HG03175 (cell line): ENCODE measurements at regions not wholly inside any gene's neighbourhood (a gene's known extent, or its start where the extent isn't known, plus 50 kb on each side); places are given as distances from the start of the nearest gene placed in this dataset.

Experiments
- ATAC-seq: cut with Tn5 transposase; IDR thresholded peaks from one replicate; pipeline ENCODE4 v1.9.1; 2021; ENCODE audit warnings: mild to moderate bottlenecking, moderate library complexity; ENCODE audit not compliant: unreplicated experiment

DNA sequence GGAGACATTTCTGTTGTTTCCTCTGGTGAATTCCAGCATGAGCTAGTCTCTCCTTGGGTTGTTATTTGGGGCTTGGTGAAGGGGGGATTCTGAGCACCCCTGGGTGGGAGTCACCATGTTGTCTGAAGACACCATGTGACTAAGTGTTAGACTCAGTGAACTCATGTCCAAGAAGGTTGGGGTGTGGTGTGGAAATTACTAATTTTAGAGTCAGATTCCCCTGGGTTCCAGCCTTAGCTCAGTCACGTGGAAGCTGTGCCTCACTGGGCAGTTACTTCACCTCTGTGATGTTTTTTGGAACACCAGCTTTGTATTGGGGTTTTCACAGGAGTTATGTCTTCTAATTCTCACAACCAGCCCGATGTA, 171.5 kb downstream of the RPLP1 start:
- ATAC-seq: no peak

DNA sequence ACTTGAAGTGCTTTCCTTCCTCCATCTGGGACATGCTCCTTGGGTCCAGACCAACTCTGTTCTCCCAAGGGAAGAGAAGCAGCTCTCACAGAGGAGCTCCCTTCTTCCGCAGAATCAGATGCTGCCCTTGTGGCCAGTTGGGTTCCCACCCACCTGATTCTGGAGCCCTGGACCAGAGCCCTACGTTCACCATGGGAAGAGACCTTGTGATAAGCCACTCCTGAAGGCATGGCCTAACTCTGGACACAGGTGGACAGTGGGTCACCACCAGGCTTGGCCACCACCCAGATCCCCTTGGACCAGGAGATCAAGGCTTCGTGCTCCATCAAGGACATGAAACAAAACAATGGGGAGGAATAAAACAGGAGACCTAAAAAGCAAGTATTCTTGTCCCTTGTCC, 172.2 kb downstream of the RPLP1 start:
- ATAC-seq: no peak

DNA sequence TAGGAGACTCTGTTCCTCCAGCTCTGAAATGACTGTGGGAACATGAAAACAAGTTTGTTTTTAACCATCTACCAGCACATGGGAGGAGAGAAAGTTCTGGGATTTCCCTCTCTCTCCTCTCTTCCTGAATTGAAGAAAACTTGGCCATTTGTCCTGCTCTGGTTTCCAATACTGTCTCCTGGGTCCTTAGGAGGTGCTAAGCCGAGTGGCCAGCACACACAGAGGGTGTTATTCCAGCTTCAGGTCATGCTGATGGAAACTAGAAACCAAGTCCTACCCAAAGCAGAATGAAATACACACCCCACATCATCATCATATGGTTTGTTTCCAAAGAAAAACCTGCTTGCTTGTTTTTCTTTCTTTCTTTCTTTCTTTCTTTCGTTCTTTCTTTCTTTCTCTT, 172.7 kb downstream of the RPLP1 start:
- no peak for ATAC-seq

DNA sequence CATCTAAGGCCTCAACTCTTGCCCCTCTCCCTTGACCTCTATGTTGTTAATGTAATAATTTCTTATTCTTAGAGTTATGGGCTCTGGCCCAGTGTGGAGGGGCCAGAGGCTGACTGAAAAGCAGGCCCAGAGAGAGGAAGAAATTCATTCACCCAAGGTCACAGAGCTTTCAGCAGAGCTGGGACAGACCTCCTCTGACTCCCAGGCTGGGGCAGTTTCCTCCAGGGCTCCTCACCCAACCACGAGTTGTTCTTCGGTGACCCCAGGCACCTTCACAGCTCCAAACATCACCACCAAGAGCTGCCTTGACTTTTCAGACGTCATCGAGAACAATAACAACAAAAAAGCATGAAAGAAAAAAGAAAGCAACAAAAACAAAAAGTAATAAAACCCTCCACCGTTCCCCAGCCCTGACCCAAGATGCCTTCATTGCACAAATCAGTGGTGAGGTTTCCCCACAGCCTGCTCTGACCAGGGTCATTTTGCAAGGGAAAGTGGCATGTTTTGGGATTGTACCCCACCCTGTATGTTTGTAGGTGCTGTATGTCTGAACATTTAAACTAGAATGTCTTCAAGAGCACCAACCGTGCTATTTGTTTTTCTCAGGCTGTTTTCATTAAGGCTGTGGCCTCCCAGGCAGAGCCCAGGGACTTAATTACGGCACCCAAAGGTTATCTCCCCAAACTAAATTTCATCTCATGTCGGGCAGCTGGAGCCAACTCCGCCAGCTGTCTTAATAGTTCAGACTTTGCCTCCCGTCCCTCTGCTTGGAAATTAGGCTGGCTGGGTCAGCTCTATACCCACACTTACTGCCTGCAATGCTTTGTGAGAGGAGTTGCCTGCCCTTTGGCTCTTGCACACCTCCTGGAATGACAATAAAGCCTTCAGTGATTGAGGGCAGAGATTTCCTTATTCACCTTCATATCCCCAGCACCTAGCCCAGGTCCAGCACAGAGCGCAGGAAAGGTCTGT, 173.8 kb downstream of the RPLP1 start:
- no peak for ATAC-seq

DNA sequence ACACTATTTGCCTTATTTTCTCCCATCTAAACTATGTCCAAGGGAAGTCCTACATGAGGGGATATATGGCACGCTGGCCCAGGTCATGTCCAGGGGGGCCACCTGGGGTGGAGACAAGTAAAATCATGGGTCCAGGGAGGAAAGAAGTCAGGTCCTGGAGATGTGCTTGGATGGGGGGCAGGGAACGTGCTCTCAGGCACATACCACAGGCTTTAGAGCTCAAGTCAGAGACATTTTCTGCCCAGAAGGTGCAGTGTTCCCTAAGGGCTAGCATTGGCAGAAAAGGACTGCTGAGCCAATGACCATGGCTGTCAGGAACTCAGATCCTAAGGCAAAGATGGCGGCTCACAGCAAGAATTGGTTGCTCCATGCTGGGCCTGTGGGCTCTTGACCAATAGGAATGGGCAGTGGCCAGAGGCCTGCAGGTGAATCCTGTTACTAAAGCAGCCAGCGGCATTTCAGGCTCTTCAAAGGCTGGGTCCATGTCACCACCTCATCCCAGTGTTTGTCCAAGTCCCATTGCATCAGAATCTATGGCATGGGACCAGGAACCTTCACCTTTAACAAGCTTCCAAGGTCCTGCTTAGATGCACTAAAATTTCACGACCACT, 175.0 kb downstream of the RPLP1 start:
- no peak for ATAC-seq

DNA sequence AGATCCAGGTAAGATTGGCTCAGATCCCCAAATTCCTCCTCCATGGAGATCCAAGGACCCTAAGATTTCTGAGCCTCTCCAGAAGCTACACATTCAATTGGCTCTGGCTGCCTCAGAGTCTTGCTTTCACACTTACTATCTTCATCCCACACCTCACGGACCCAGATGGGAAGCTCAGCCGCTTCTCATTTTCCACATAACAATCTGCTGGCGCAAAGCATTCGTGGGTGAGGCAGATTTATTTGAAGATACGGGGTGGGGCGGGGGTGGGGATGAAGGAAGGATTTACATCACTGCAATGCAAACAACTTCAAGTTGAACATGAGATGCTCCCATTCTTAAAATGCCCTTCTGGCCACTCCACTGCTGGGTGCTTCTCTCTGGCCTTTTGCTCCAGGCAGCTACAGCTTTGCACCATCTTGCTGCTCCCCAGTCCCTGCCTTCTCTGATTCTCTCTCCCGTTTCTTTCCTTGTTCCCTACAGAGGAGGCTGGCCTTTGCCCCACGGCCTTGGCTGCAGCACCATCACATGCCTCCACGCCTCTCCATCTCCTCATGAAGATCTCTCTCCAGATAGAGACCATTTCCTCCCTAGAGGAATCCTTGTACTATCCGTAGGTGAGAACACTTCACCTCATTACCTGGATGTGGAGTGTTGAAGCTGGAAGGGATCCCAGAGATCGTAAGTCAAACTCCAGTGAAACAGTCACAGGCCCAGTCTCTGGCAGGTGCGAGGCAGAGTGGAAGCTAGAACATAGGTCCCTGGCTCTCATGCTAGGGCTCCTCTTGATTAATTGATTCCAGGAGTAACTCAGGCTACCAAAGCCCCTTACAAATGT, 175.9 kb downstream of the RPLP1 start:
- ATAC-seq: no peak

DNA sequence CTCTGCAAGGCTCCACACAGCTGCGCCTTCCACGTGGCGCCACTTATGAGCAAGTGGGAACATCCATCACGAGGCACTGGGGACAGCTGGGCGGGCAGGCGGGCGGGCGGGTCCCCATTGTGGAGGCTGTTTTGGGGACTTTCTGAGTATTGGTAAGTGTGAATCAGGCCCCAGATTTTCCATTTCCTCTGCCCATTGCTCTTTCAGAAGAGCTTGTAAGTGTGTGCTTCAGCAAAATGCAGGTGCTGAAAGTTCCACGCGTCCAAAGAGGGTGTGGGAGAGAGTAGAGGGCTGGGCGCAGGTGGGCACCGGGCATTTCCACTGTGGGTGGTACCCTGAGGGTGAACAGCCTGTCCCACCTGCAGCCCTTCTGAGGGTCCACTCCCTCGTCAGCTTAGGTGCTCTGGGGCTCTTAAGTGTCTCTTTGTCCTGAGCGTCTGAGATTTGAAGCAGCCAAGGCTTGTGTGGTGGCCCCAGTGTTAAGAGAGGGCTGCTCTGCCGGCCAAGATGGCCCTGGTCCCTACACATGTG, 177.1 kb downstream of the RPLP1 start:
- ATAC-seq: no peak

DNA sequence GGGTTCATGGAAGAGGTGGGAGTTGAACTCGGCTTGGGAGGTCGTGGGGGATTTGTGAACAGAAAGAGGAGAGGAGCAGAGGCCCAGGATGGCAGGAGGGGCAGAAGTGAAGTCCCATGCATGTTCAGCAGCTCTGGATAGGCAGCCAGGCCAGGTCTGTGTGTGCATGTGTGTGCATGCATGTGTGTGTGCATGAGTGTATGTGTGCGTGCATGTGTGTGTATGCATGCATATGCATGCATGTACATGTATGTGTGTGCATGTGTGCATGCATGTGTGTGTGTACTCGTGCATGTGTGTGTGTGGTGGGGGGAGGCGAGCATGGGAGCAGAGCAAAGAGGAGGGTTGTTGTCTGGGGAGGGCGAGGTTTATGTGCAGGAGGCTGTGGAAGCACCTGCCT, 178.4 kb downstream of the RPLP1 start:
- no peak for ATAC-seq

DNA sequence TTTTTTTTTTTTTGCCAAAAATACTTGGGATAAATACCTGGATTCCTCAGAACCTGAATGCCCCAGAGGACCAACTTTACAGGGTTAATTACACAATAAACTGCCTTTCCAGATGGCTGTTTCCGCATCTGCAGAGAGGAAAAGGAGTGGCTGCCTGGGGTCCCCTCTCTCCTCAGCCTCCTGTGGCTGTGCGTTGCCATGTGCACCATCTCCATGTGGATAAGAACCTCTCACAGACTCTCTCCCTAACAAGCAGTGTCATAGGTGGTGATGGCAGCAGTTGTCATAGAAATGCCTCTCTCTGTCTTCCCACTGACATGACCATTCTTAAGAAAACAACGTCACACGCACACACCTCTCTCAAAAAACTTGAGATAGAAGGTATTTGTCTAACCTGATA, 179.4 kb downstream of the RPLP1 start:
- ATAC-seq: no peak

DNA sequence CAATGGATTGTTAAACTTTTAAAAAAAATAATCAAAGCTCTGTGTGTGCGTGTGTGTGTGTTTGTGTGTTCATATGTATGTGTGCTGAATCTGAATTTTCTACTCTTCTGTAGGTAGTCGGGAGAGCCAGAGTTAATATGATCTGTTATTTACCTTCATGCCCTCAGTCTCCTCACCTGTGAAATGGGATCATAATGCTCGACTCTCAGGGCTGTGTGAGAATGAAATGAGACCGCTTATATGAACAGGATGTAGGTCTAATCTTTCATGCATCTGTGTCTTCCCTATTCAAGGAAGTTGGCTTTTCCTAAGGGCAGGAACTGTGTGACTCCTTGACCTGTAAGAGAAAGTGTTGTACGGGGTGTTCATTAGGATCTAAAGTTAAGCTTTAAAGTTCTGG, 182.2 kb downstream of the RPLP1 start:
- ATAC-seq: no peak

DNA sequence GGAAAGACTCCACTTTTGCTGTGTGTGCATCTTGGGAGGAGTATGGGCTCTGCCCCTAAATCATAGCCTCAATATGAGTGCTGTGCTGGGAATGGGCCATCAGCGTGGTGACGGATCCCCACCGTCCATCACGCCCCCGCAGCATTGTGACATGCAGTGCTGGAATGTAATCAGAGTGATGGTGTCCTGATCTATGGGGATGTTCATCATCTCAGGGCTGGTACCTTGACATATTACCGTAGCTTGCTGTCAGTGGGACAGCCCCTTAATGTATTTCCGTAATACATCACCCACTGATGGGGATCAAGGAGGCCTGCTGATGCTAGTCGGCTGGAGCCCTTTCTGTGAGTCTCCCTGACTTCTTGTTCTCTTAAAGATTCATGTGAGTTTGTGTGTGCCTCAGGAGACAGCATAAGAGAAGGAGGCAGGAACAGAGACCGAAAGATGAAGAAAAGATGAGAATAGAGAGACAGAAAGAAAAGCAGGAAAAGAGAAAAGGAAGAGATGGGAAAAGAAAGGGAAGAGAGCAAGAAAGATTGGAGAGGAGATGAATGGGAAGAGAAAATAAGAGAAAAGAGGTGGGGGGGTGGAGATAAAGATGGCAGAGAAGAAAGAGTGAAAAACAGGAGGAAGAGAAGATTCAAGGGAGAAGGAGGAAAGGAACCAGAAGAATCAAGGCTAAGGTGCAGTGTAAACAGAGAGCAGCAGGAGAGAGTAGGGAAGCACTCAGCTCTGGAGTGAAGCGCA, 183.7 kb downstream of the RPLP1 start:
- ATAC-seq: no peak

DNA sequence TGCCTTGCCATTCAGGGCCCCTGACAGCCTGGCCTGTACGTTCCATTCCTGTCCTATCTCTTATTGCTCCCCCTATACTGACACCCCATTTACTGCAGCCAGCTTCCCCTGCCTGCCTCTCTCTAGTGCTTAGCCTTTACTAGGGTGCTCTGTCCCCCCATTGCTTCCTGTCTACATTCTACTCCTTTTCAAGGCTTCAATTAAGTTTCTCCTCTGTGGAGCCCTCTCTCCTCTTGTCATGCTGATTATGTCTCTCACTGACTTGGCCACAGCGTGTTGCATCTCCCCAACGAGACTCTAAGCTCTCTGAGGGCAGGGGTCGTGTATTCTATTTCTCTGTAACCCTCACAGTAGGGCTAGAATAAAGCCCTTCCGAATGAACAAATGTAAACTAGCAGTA, 185.2 kb downstream of the RPLP1 start:
- no peak for ATAC-seq

DNA sequence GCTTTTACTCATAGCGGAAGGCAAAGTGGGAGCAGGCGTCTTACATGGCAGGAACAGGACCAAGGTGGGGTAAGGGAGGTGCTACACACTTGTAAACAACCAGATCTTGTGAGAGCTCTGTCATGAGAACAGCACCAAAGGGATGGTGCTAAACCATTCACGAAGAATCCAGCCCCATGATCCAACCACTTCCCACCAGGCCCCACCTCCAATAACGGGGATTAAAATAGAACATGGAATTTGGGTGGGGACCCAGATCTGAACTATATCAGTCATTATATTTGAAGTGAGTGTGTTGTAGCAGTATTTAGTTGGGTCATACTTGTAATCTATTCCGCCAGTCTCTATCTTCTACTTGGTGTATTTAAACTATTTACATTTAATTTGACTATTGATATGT, 190.9 kb downstream of the RPLP1 start:
- no peak for ATAC-seq

DNA sequence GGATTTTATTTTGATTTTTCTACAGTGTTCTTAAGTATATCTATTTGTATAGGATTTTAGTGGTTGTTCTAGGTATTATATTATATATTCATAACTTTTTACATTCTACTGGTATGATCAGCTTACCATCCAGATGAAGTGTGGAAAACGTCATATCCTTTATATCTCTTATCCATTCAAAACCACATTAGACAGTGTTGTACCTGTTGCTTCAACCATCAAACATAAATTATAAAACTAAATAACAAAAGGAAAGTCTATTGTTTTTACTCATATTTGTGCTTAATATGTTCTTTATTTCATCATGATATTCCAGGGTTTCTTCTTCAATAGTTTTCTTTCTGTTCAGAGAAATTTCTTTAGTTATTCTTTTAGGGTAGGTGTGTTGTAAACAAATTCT, 191.4 kb downstream of the RPLP1 start:
- no peak for ATAC-seq

DNA sequence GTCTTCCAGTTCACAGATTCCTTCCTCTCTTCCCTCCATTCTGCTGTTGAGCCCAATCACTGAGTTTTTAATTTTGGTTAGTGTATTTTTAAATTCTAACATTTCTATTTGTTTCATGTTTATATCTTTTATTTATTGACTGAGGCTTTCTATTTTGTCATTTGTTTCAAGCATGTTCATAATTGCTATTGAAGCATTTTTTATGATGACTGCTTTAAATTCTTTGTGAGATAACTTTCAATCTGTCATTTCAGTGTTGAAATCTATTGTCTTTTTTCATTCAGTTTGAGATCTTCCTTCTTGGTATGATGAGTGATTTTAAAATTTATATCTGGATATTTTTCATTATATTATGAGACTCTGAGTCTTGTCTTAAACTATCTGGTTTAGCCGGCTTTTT, 192.3 kb downstream of the RPLP1 start:
- ATAC-seq: no peak

DNA sequence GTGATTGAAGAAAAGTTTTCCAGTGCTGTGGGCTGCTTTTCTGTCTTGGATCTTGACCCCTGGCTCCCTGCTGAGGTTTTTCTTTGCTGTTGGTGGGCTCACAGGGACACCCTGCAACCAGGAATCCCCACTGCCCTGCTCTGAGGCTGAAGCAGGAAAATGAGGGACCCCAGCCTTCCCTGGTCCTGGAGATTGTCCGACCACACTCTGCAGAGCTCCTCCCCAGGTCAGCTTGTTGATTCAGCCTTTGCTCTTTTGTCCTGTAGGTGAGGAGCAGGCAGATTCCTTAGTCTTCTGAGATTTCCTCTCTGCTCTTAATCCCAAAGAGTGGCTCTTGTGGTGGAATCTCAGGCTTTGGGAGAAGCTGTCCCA, 194.5 kb downstream of the RPLP1 start:
- ATAC-seq: no peak

DNA sequence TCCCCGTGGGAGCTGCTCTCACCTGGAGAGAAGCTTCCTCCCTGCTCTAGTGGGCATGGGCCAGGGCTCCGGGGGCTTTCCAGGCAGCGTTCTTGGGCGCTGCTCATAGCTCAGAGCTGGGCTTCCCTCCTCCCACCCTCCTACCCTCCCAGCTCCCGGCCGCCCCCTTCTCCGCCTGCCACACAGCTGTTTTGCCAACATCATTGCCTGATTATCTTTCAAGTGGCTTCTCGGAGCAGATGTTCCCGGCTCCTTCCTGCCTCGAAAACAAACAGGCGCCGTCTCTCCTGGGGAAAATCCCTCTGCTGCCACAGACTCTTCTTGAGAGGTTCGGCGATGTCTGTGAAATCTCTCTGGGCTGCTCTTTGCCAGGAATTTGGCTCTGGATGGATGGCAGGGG, 195.6 kb downstream of the RPLP1 start:
- ATAC-seq: no peak

DNA sequence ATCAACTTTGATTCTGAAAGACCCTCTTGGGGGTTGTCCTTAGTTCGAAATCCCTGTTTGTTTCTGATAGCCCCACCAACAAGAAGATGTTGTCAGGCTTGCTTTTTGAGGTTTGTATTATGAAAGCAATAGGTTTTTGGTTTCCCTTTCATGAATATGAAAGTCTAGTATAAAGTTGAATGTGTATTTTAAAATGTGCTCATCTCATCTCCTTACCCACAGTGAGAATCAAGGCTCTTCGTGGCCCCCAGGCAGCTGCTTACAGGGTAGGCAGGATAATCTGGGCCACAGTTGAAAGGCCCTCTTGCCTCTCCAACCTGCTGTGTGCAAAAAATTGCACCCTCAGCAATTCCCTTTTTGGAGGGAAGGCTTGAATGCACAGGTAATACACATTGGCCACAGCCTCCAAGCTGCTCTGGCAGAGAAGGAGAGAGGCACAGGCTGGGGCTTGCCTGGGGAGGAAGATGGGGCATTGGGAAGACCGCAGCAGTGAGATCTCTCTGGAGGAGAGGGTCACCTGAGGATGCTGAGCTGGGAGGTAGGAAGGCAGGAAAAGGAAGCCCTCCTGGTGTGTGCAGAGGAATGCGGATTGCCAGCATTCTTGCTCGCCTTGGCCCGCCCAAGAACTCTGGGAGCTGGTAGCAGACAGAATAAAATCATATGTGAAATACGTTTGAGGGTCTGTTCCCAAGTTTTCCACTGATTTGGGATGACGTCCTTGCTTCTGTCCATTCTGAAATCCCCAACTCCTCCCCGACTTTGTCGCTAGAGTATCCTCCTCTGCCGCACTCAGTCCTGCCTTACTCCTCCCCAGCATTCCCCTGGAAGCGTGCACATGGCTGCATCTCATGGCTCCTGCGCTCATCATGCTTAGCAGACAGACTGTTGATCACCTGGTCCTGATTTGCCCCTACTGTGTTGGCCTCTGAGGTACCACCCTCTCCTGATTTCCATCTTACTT, 196.4 kb downstream of the RPLP1 start:
- ATAC-seq: no peak

DNA sequence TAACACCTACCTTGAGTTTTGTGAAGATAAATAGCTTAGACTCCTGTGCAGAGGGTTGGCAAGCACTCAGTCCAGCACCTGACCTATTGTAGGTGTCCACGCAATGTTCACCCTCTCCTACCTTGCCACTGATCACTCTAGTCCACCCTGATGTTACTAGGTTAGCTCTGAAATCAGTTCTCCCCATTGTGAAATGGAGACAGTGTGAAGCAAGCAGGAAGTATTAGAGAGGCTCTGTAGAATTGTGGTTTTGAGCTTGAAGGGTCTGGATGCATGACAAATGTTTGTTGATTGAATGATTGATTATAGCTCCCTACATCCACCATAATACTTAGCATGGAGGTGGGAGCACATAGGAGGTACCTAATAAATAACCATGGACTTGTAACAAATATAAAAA, 199.7 kb downstream of the RPLP1 start:
- ATAC-seq: no peak
